Immature natural killer cell (primary cell): ENCODE measurements at regions not wholly inside any gene's neighbourhood (a gene's known extent, or its start where the extent isn't known, plus 50 kb on each side); places are given as distances from the start of the nearest gene placed in this dataset.

ENCODE experiments used
- DNase-seq, 3 donors: peaks; one replicate each; pipeline ENCODE4 v3.0.0; 2022; ENCODE audit warnings: mixed read lengths in 1 of 3
- H3K27ac Mint-ChIP-seq, 6 donors: one replicate each; pipeline ENCODE4 v1.8.0; 2020; ENCODE audit warnings: mixed read lengths in 6 of 6, mild to moderate bottlenecking in 5 of 6, inconsistent platforms in 4 of 6, moderate library complexity in 3 of 6
- H3K27me3 Mint-ChIP-seq, 3 donors: one replicate each; pipeline ENCODE4 v1.8.0; 2020 to 2021; ENCODE audit warnings: low read depth in 3 of 3, mild to moderate bottlenecking in 3 of 3, mixed read lengths in 3 of 3, moderate library complexity in 3 of 3, inconsistent platforms in 1 of 3
- H3K36me3 Mint-ChIP-seq, 3 donors: one replicate each; pipeline ENCODE4 v1.8.0; 2020; ENCODE audit warnings: mixed read lengths in 3 of 3, inconsistent platforms in 2 of 3, mild to moderate bottlenecking in 2 of 3
- H3K4me1 Mint-ChIP-seq, 2 donors: one replicate each; pipeline ENCODE4 v1.8.0; 2020; ENCODE audit warnings: inconsistent platforms in 2 of 2, mild to moderate bottlenecking in 2 of 2, mixed read lengths in 2 of 2, moderate library complexity in 1 of 2
- H3K4me3 Mint-ChIP-seq, 5 donors: one replicate each; pipeline ENCODE4 v1.8.0; 2020; ENCODE audit warnings: mild to moderate bottlenecking in 5 of 5, mixed read lengths in 5 of 5, inconsistent platforms in 3 of 5, moderate library complexity in 3 of 5
- H3K9me3 Mint-ChIP-seq, 6 donors: one replicate each; pipeline ENCODE4 v1.8.0; 2020; ENCODE audit warnings: mild to moderate bottlenecking in 6 of 6, mixed read lengths in 6 of 6, inconsistent platforms in 4 of 6, moderate library complexity in 3 of 6

- Mint-ChIP-seq H3K9me3 (peaks cover 0 to 2% (median 0%) of the 10 kb centered on the region in 6 donors), H3K4me1 (no peaks in the 10 kb centered on the region), H3K4me3 (no peak overlapping the region), H3K36me3 (no peaks in the 10 kb centered on the region), H3K27me3 (peaks cover 0 to 11% (median 2%) of the 10 kb centered on the region in 3 donors), H3K27ac (no peak overlapping the region)
- no peak for DNase-seq
Measured at GRCh38 chr4:184922301-184922700, 96.0 kb upstream of the HELT start.

- Mint-ChIP-seq H3K27me3 (peaks cover 0 to 4% (median 1%) of the 10 kb centered on the region in 3 donors), H3K9me3 (peaks cover 0 to 8% (median 0%) of the 10 kb centered on the region in 6 donors), H3K4me3 (no peak overlapping the region), H3K4me1 (no peaks in the 10 kb centered on the region), H3K36me3 (no peaks in the 10 kb centered on the region), H3K27ac (no peak overlapping the region)
- no peak for DNase-seq
Measured at GRCh38 chr4:184924516-184924915, 93.8 kb upstream of the HELT start.

GRCh38 chr4:184929476-184929875 lies 88.8 kb upstream of the HELT start:
- Mint-ChIP-seq H3K36me3 (no peaks in the 10 kb centered on the region), H3K4me1 (peaks cover 0 to 9% of the 10 kb centered on the region in 2 donors), H3K9me3 (peaks cover 0 to 6% (median 0%) of the 10 kb centered on the region in 6 donors), H3K27ac (no peak overlapping the region), H3K4me3 (no peak overlapping the region), H3K27me3 (peaks cover 1 to 2% (median 2%) of the 10 kb centered on the region in 3 donors)
- no peak for DNase-seq

- H3K27ac Mint-ChIP-seq = no peak overlapping the region
- H3K4me3 Mint-ChIP-seq = no peak overlapping the region
- H3K27me3 Mint-ChIP-seq = peaks cover 1 to 7% (median 2%) of the 10 kb centered on the region in 3 donors
- H3K36me3 Mint-ChIP-seq = no peaks in the 10 kb centered on the region
- no peak for DNase-seq
- peaks cover 0 to 6% (median 0%) of the 10 kb centered on the region in 6 donors for H3K9me3 Mint-ChIP-seq
- H3K4me1 Mint-ChIP-seq = peaks cover 0 to 9% of the 10 kb centered on the region in 2 donors
Measured at GRCh38 chr4:184930026-184930425, 88.3 kb upstream of the HELT start.

DNA sequence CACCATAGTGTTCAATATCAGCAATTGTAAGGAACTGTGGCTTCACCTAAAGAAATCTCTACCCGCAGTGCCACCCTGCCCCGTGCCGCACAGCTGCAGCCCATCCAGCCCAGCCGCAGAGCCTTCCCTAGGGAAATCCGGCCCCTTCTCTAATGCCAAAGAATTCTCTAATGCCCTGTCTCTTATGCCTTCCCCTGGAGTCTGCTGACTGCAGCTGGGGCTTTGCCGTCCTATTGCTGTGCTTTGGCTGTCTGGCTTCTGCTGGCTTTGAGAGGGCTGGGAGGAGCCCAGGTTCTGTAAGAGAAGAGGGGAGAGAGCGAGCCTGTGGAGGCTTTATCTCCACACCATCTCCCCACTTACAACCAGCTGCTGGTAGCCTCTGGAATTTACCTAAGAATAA lies 85.9 kb upstream of the HELT start:
- no peaks in the 10 kb centered on the region for H3K36me3 Mint-ChIP-seq
- H3K27me3 Mint-ChIP-seq = peaks cover 2 to 5% (median 5%) of the 10 kb centered on the region in 3 donors
- H3K27ac Mint-ChIP-seq = no peak overlapping the region
- peak overlapping the region in 1 of 5 donors; percentile 23 for H3K4me3 Mint-ChIP-seq
- DNase-seq = peak; percentile 18 to 29 (median 28)
- peaks cover 0 to 9% of the 10 kb centered on the region in 2 donors for H3K4me1 Mint-ChIP-seq
- H3K9me3 Mint-ChIP-seq = peaks cover 0 to 6% (median 0%) of the 10 kb centered on the region in 6 donors

GRCh38 chr4:184933311-184933710 lies 85.0 kb upstream of the HELT start:
- Mint-ChIP-seq H3K27me3 (peaks cover 2 to 5% (median 5%) of the 10 kb centered on the region in 3 donors), H3K4me1 (peaks cover 0 to 9% of the 10 kb centered on the region in 2 donors), H3K4me3 (no peak overlapping the region), H3K9me3 (peaks cover 0 to 6% (median 0%) of the 10 kb centered on the region in 6 donors), H3K36me3 (no peaks in the 10 kb centered on the region), H3K27ac (no peak overlapping the region)
- DNase-seq = no peak

DNA sequence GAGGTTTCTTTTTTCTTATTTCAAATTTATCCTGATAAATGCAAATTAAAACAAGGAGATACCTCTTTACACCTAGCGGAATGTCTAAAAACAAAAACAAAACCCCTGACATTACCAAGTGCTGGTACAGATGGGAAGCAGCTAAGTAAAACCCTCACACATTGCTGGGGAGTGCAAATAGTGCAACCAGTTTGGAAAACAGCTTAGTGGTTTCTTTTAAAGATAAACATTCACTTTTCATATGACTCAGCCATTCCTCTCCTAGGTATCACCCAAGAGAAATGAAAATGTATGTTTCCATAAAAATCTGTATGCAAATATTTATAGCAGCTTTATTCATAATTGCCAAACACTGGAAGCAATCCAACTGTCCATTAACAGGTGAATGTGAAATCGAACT lies 84.1 kb upstream of the HELT start:
- Mint-ChIP-seq H3K4me1 (peaks cover 0 to 9% of the 10 kb centered on the region in 2 donors), H3K4me3 (no peak overlapping the region), H3K9me3 (no peaks in the 10 kb centered on the region), H3K27me3 (peaks cover 2 to 8% (median 4%) of the 10 kb centered on the region in 3 donors), H3K36me3 (no peaks in the 10 kb centered on the region), H3K27ac (no peak overlapping the region)
- no peak for DNase-seq

DNA sequence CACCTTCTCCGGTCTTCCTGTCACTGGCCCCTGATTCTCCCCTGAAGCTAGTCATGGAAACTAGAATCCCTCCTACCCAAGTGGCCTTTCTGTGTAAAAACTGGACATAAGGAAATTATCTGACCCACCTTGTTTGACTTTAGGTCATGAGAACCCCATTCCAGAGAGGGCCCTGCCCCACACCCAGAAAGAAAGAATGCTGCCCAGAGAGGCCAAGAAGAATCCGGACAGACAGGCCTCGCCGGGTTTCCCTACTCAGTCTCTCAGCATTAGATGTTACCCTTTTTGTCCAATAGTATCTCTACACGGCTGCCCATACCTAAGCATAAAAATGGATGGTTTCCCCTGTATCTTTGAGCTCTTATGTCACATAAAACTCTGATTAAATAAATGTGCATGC lies 83.3 kb upstream of the HELT start:
- Mint-ChIP-seq H3K4me3 (no peak overlapping the region), H3K9me3 (no peaks in the 10 kb centered on the region), H3K27me3 (peaks cover 2 to 8% (median 4%) of the 10 kb centered on the region in 3 donors), H3K27ac (no peak overlapping the region), H3K4me1 (peaks cover 0 to 9% of the 10 kb centered on the region in 2 donors), H3K36me3 (no peaks in the 10 kb centered on the region)
- no peak for DNase-seq

GRCh38 chr4:184936071-184936470 lies 82.2 kb upstream of the HELT start:
- Mint-ChIP-seq H3K4me1 (peaks cover 0 to 9% of the 10 kb centered on the region in 2 donors), H3K27ac (no peak overlapping the region), H3K36me3 (no peaks in the 10 kb centered on the region), H3K4me3 (no peak overlapping the region), H3K27me3 (peaks cover 2 to 8% (median 4%) of the 10 kb centered on the region in 3 donors), H3K9me3 (no peaks in the 10 kb centered on the region)
- DNase-seq = no peak

DNA sequence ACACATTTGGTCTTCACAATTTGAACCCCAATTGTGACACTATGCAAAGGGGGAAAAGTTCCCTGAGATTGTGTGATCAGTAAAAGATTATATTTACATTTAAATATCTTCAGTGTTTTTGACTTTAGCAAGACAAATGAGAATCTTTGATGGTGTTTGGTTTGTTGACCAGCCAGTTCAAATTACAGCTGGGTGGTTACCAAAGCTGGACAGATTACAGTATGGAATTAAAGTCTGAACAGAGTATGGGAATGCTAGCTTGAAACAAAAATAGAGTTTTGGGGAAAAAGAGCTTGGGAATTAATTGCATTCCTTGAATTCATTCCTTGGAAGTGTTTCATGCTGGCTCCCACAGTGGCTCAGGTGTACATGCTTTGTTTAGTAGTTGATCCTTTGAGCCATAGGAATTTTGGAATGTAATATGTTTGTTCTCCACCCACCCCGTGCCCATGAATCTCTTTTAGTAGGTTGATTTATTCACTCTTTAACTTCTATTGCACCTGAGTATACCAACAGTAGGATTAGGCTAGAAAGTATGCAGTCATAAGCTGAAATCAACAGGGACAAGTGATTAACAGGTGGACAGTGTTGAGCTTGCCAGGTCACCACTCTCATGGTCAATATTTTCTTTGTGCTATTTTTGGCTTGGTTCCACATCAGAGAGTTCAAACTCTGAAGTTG lies 81.1 kb upstream of the HELT start:
- H3K9me3 Mint-ChIP-seq = no peaks in the 10 kb centered on the region
- no peak for DNase-seq
- H3K36me3 Mint-ChIP-seq = no peaks in the 10 kb centered on the region
- H3K4me1 Mint-ChIP-seq = peaks cover 0 to 8% of the 10 kb centered on the region in 2 donors
- H3K27ac Mint-ChIP-seq = no peak overlapping the region
- peaks cover 2 to 8% (median 4%) of the 10 kb centered on the region in 3 donors for H3K27me3 Mint-ChIP-seq
- H3K4me3 Mint-ChIP-seq = no peak overlapping the region

DNA sequence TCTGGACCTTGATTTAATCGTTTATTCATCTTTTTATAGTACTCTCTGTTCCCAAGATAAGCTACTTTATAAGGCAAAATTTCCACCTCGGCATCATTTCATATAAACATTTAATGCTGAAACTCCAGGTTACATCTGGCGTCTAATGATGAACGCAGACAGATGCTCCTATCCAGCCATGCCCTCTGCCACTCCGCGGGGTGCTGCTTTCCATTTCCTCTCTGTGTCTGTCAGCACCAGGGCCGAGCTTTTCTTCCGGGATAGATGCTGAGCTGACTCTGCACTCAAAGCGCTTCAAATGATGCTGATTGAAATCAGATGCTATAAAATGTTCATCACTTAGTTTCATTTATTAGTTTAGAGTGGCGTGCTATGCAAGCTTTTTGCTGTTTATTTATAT lies 80.5 kb upstream of the HELT start:
- H3K27me3 Mint-ChIP-seq = peaks cover 0 to 10% (median 4%) of the 10 kb centered on the region in 3 donors
- no peak for DNase-seq
- H3K4me1 Mint-ChIP-seq = peaks cover 0 to 2% of the 10 kb centered on the region in 2 donors
- H3K9me3 Mint-ChIP-seq = no peaks in the 10 kb centered on the region
- H3K36me3 Mint-ChIP-seq = no peaks in the 10 kb centered on the region
- H3K4me3 Mint-ChIP-seq = no peak overlapping the region
- no peak overlapping the region for H3K27ac Mint-ChIP-seq

DNA sequence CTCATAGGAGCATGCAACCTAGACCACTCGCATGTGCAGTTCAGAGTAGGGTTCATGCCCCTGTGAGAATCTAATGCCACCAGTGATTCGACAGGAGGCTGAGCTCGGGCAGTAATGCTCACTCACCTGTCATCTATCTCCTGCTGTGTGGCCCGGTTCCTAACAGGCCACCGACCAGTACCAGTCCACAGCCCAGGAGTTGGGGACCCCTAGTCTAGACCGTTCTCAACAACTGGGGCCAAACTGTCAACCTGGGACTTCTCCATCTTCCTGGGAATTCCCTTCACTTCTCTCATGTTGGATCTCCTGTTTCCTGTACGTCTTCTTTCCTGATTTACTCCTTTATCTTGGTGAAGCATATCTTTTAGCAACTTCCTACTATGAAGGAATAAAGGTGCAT lies 79.4 kb upstream of the HELT start:
- Mint-ChIP-seq H3K27me3 (peaks cover 0 to 10% (median 4%) of the 10 kb centered on the region in 3 donors), H3K27ac (no peak overlapping the region), H3K9me3 (no peaks in the 10 kb centered on the region), H3K36me3 (no peaks in the 10 kb centered on the region), H3K4me3 (no peak overlapping the region), H3K4me1 (no peaks in the 10 kb centered on the region)
- DNase-seq = no peak

DNA sequence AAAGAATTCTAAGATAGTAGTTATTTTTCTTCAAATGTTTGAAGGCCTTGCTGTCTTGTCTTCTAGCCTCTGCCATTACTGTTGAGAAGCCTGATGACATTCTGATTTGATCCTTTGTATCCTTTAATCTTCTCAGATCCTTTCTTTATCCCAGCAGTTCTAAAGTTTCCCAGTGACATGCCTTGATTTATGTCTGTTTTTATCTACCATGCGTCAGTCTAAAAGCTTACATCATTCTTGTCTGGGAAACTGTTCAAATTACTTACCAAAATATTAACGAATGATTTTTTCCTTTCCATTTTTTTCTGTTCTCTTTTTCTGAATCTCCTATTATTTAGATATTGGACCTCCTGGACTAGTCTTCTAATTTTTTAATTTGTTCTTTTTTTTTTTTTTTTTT lies 78.3 kb upstream of the HELT start:
- Mint-ChIP-seq H3K4me3 (no peak overlapping the region), H3K36me3 (no peaks in the 10 kb centered on the region), H3K27me3 (peaks cover 0 to 7% (median 4%) of the 10 kb centered on the region in 3 donors), H3K27ac (no peak overlapping the region), H3K4me1 (no peaks in the 10 kb centered on the region), H3K9me3 (no peaks in the 10 kb centered on the region)
- DNase-seq = no peak

DNA sequence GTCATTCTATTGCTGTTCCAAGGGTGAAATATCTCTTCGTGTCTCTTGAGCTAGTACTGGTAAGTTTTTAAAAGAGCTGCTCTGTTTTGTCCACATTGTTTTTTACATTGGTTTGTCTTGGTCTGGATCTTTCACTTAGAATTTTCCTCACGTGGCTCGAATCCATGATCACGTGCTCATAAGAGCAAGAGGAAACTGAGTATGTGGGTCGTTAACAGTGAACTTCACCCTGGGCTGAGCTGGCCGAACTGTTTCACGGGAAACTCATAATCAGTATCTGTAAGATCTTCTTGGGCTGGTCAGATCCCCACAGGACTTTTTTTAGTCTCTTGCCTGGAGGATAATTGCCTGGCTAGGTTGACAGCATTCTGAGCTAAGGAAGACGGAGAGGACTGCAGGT lies 77.8 kb upstream of the HELT start:
- Mint-ChIP-seq H3K27me3 (peaks cover 0 to 9% (median 4%) of the 10 kb centered on the region in 3 donors), H3K4me3 (no peak overlapping the region), H3K9me3 (no peaks in the 10 kb centered on the region), H3K36me3 (no peaks in the 10 kb centered on the region), H3K27ac (no peak overlapping the region), H3K4me1 (no peaks in the 10 kb centered on the region)
- DNase-seq = no peak
